ENCODE measurements at regions not wholly inside any gene's neighbourhood (a gene's known extent, or its start where the extent isn't known, plus 50 kb on each side); places are given as distances from the start of the nearest gene placed in this dataset.

- Mint-ChIP-seq H3K36me3 (ENCODE audit: insufficient read depth in 2 of 2) (no peaks in the 10 kb centered on the region), H3K27ac (peak overlapping the region; percentile 100), H3K27me3 (ENCODE audit: low read depth) (no peaks in the 10 kb centered on the region), H3K4me1 (ENCODE audit: low read depth) (peaks cover 46% of the 10 kb centered on the region), H3K4me3 (peak overlapping the region; percentile 93 to 98), H3K9me3 (peaks cover 0 to 2% of the 10 kb centered on the region in 2 donors)
- DNase-seq (no peak), ATAC-seq (replicated peaks in 1 of 2) (no peak)
Measured at GRCh38 chr6:158870649-158870957, 51.4 kb upstream of the EZR start.

GRCh38 chr6:158869826-158870648, 50.9 kb upstream of the EZR start:
- H3K4me3 Mint-ChIP-seq = peak overlapping the region; percentile 93 to 98
- ATAC-seq (replicated peaks in 1 of 2) = peak; percentile 92
- peak; percentile 71 to 93 for DNase-seq
- peak overlapping the region; percentile 100 for H3K27ac Mint-ChIP-seq
- no peaks in the 10 kb centered on the region for H3K36me3 Mint-ChIP-seq (ENCODE audit: insufficient read depth in 2 of 2)
- H3K9me3 Mint-ChIP-seq = peaks cover 0 to 2% of the 10 kb centered on the region in 2 donors
- H3K27me3 Mint-ChIP-seq (ENCODE audit: low read depth) = peaks cover 4% of the 10 kb centered on the region
- peaks cover 46% of the 10 kb centered on the region for H3K4me1 Mint-ChIP-seq (ENCODE audit: low read depth)

- DNase-seq (peak; percentile 97), ATAC-seq (replicated peaks in 1 of 2) (peak; percentile 53 to 55)
- Mint-ChIP-seq H3K27ac (peak overlapping the region; percentile 100), H3K36me3 (ENCODE audit: insufficient read depth in 2 of 2) (no peaks in the 10 kb centered on the region), H3K4me1 (ENCODE audit: low read depth) (peaks cover 46% of the 10 kb centered on the region), H3K27me3 (ENCODE audit: low read depth) (peaks cover 7% of the 10 kb centered on the region), H3K9me3 (peaks cover 0 to 2% of the 10 kb centered on the region in 2 donors), H3K4me3 (peak overlapping the region; percentile 93 to 98)
Measured at GRCh38 chr6:158868890-158869825, 50.0 kb upstream of the EZR start.
